H1 (cell line): ENCODE measurements at regions not wholly inside any gene's neighbourhood (a gene's known extent, or its start where the extent isn't known, plus 50 kb on each side); places are given as distances from the start of the nearest gene placed in this dataset.

Experiments
- CTCF ChIA-PET: fragments of 300-600 bp; sonication (Branson Sonifier 250); formaldehyde crosslinking; loops from one replicate; lab custom pipeline; 2021; ENCODE audit not compliant: partially characterized antibody; lab: Charles Lee
- POLR2A ChIA-PET: fragments of 300-600 bp; sonication (Branson Sonifier 250); formaldehyde crosslinking; loops from one replicate; lab custom pipeline; 2021; ENCODE audit warnings: inconsistent platforms; ENCODE audit not compliant: partially characterized antibody; lab: Charles Lee
- DNase-seq, 2 experiments: peaks; one replicate each; pipeline versions ENCODE4 v3.0.0 to v3.0.0-alpha.2; 2010 to 2022; ENCODE audit warnings: low spot score in 2 of 2, low read depth in 1 of 2, mixed read lengths in 1 of 2
- FAIRE-seq: peaks from 2 replicates; lab custom pipeline; 2011; peaks lifted over from hg19 to GRCh38; lab: Jason Lieb, UNC
- H2AFZ ChIP-seq: 2 replicates; pipeline ENCODE4 v1.8.1; 2012; ENCODE audit warnings: low read length, inconsistent platforms
- H2AK5ac ChIP-seq: 2 replicates; pipeline ENCODE4 v1.6.1; 2013; ENCODE audit warnings: low read depth, low read length
- H2BK120ac ChIP-seq: replicated peaks from 2 replicates; pipeline ENCODE3; 2013; ENCODE audit warnings: low read depth, low read length, inconsistent platforms
- H2BK12ac ChIP-seq: 2 replicates; pipeline ENCODE4 v1.6.1; 2013; ENCODE audit warnings: low read depth, low read length
- H2BK15ac ChIP-seq: 2 replicates; pipeline ENCODE4 v1.6.1; 2013; ENCODE audit warnings: low read length
- H2BK20ac ChIP-seq: 2 replicates; pipeline ENCODE4 v1.6.1; 2013; ENCODE audit warnings: low read length
- H2BK5ac ChIP-seq: 2 replicates; pipeline ENCODE4 v1.6.1; 2013; ENCODE audit warnings: low read depth, low read length
- H3K14ac ChIP-seq: 2 replicates; pipeline ENCODE4 v1.6.1; 2013; ENCODE audit warnings: inconsistent platforms; ENCODE audit not compliant: insufficient read length
- H3K18ac ChIP-seq: 2 replicates; pipeline ENCODE4 v1.6.1; 2013; ENCODE audit warnings: low read length; ENCODE audit errors: extremely low read depth
- H3K23ac ChIP-seq: 2 replicates; pipeline ENCODE4 v1.6.1; 2013; ENCODE audit warnings: inconsistent platforms; ENCODE audit not compliant: insufficient read length
- H3K23me2 ChIP-seq: 2 replicates; pipeline ENCODE4 v1.6.1; 2013; ENCODE audit warnings: low read depth, low read length
- H3K27ac ChIP-seq: 2 replicates; pipeline ENCODE4 v1.6.1; 2011; ENCODE audit warnings: low read depth, low read length, inconsistent platforms
- H3K27me3 ChIP-seq, 4 experiments: replicated peaks in 1 of 4; 1 replicate in 1 of 4; 2 replicates in 3 of 4; pipeline versions ENCODE4 v1.6.1 to v1.8.1; 2011 to 2013; ENCODE audit warnings: low read length in 3 of 4, mild to moderate bottlenecking in 3 of 4, inconsistent platforms in 2 of 4, mixed read lengths in 2 of 4, moderate library complexity in 1 of 4; ENCODE audit not compliant: control insufficient read depth in 3 of 4, insufficient read depth in 3 of 4; ENCODE audit errors: extremely low read depth in 1 of 4
- H3K36me3 ChIP-seq, 4 experiments: 2 replicates each; pipeline versions ENCODE4 v1.6.1 to v1.8.1; 2011 to 2013; ENCODE audit warnings: mild to moderate bottlenecking in 4 of 4, low read length in 3 of 4, moderate library complexity in 2 of 4, control low read depth in 1 of 4, inconsistent platforms in 1 of 4; ENCODE audit not compliant: insufficient read depth in 4 of 4, control insufficient read depth in 2 of 4
- H3K4ac ChIP-seq: replicated peaks from 2 replicates; pipeline ENCODE3; 2013; ENCODE audit warnings: low read length, low read depth, mixed read lengths, inconsistent platforms; ENCODE audit not compliant: insufficient read length
- H3K4me1 ChIP-seq, 4 experiments: replicated peaks in 1 of 4; 1 replicate in 1 of 4; 2 replicates in 3 of 4; pipeline versions ENCODE4 v1.6.1 to v1.8.1; 2011 to 2013; ENCODE audit warnings: low read length in 3 of 4, inconsistent platforms in 2 of 4, mixed read lengths in 1 of 4; ENCODE audit not compliant: insufficient read depth in 4 of 4, control insufficient read depth in 3 of 4
- H3K4me2 ChIP-seq, 2 experiments: 2 replicates each; pipeline versions ENCODE4 v1.6.1 to v1.8.1; 2011 to 2013; ENCODE audit warnings: low read depth in 2 of 2, low read length in 2 of 2, control low read depth in 1 of 2, inconsistent platforms in 1 of 2, mild to moderate bottlenecking in 1 of 2; ENCODE audit not compliant: insufficient read depth in 1 of 2
- H3K4me3 ChIP-seq, 4 experiments: fragments of 200-600, 300-600 bp in 1 of 4; sonication (generic), shearing (Covaris generic), sonication (Bioruptor Twin) in 1 of 4; 2 replicates each; pipeline versions ENCODE4 v1.5.1 to v1.8.1; 2011 to 2016; ENCODE audit warnings: low read length in 4 of 4, low read depth in 3 of 4, control low read depth in 2 of 4, inconsistent platforms in 2 of 4, mild to moderate bottlenecking in 2 of 4, mixed read lengths in 1 of 4, moderate library complexity in 1 of 4; ENCODE audit not compliant: insufficient read depth in 2 of 4; ENCODE audit errors: extremely low read depth in 1 of 4
- H3K56ac ChIP-seq: replicated peaks from 2 replicates; pipeline ENCODE3; 2013; ENCODE audit warnings: low read depth, mild to moderate bottlenecking, mixed read lengths, low read length, inconsistent platforms; ENCODE audit not compliant: insufficient read length
- H3K79me1 ChIP-seq: 2 replicates; pipeline ENCODE4 v1.6.1; 2013; ENCODE audit warnings: low read depth, low read length, control low read depth
- H3K79me2 ChIP-seq, 2 experiments: 2 replicates each; pipeline versions ENCODE4 v1.6.1 to v1.8.1; 2012 to 2013; ENCODE audit warnings: low read length in 2 of 2, mild to moderate bottlenecking in 2 of 2, inconsistent platforms in 1 of 2; ENCODE audit not compliant: insufficient read depth in 2 of 2, control insufficient read depth in 1 of 2
- H3K9ac ChIP-seq, 4 experiments: replicated peaks in 1 of 4; 1 replicate in 1 of 4; 2 replicates in 3 of 4; pipeline versions ENCODE4 v1.6.1 to v1.8.1; 2011 to 2013; ENCODE audit warnings: low read depth in 3 of 4, low read length in 3 of 4, control low read depth in 2 of 4, mild to moderate bottlenecking in 2 of 4, moderate library complexity in 2 of 4, inconsistent platforms in 1 of 4; ENCODE audit errors: extremely low read depth in 1 of 4
- H3K9me3 ChIP-seq, 2 experiments: 2 replicates each; pipeline versions ENCODE4 v1.6.1 to v1.8.1; 2012 to 2013; ENCODE audit warnings: mild to moderate bottlenecking in 2 of 2, moderate library complexity in 2 of 2, control low read depth in 1 of 2, inconsistent platforms in 1 of 2, low read depth in 1 of 2, low read length in 1 of 2, mixed read lengths in 1 of 2; ENCODE audit not compliant: insufficient read depth in 2 of 2
- H4K20me1 ChIP-seq, 2 experiments: replicated peaks in 1 of 2; 2 replicates each; pipeline versions ENCODE3 to v1.8.1; 2011 to 2013; ENCODE audit warnings: inconsistent platforms in 2 of 2, low read length in 2 of 2, mild to moderate bottlenecking in 1 of 2; ENCODE audit not compliant: insufficient read depth in 2 of 2, control insufficient read depth in 1 of 2
- H4K5ac ChIP-seq: 2 replicates; pipeline ENCODE4 v1.6.1; 2013; ENCODE audit warnings: low read length, low read depth, mixed read lengths, inconsistent platforms; ENCODE audit not compliant: insufficient read length
- H4K8ac ChIP-seq: 2 replicates; pipeline ENCODE4 v1.8.0; 2013; ENCODE audit warnings: mild to moderate bottlenecking, moderate library complexity, low read length, inconsistent platforms; ENCODE audit not compliant: insufficient read depth; ENCODE audit errors: extremely low read depth
- H4K91ac ChIP-seq: replicated peaks from 2 replicates; pipeline ENCODE3; 2013; ENCODE audit warnings: low read length, mixed read lengths, inconsistent platforms; ENCODE audit not compliant: insufficient read length
- ASH2L ChIP-seq: fragments of 200-600, 300-600 bp; sonication (generic); IDR thresholded peaks from one replicate; pipeline ENCODE4 v1.7.1; 2017; ENCODE audit warnings: low read length
- ATF2 ChIP-seq: IDR thresholded peaks from 2 replicates; pipeline ENCODE4 v1.6.1; 2012; ENCODE audit warnings: low read length, inconsistent platforms
- BRCA1 ChIP-seq: IDR thresholded peaks from 2 replicates; pipeline ENCODE4 v1.6.1; 2012; ENCODE audit warnings: low read depth, low read length, improper control_type of control experiment
- CBX5 ChIP-seq: fragments of 300-800, 300-1000 bp; sonication (generic); IDR thresholded peaks from 2 replicates; pipeline ENCODE4 v1.7.1; 2016; ENCODE audit warnings: antibody characterized with exemption, low read length, low read depth
- CBX8 ChIP-seq: fragments of 300-800, 300-1000 bp; sonication (generic); IDR thresholded peaks from 2 replicates; pipeline ENCODE4 v1.7.1; 2016; ENCODE audit warnings: low read depth, low read length, borderline replicate concordance
- CHD1 ChIP-seq: IDR thresholded peaks from 2 replicates; pipeline ENCODE4 v1.6.1; 2012; ENCODE audit warnings: low read depth, low read length, improper control_type of control experiment
- EP300 ChIP-seq, 2 experiments: IDR thresholded peaks; 1 replicate in 1 of 2; 2 replicates in 1 of 2; pipeline ENCODE4 v1.6.1; 2011 to 2012; ENCODE audit warnings: low read depth in 2 of 2, low read length in 2 of 2, mild to moderate bottlenecking in 2 of 2, borderline replicate concordance in 1 of 2, inconsistent platforms in 1 of 2, moderate library complexity in 1 of 2
- EZH2 ChIP-seq: fragments of 200-600 bp; sonication (generic); IDR thresholded peaks from 2 replicates; pipeline ENCODE4 v1.7.1; 2012; ENCODE audit warnings: low read depth, mild to moderate bottlenecking, moderate library complexity, low read length, inconsistent platforms; ENCODE audit not compliant: severe bottlenecking
- JUND ChIP-seq: IDR thresholded peaks from 2 replicates; pipeline ENCODE4 v1.6.1; 2011; ENCODE audit warnings: mild to moderate bottlenecking, improper control_type of control experiment, low read length
- RFX5 ChIP-seq: IDR thresholded peaks from 2 replicates; pipeline ENCODE4 v1.6.1; 2011; ENCODE audit warnings: low read depth, low read length, improper control_type of control experiment, borderline replicate concordance
- RXRA ChIP-seq: IDR thresholded peaks from 2 replicates; pipeline ENCODE4 v1.6.1; 2011; ENCODE audit warnings: low read depth, mild to moderate bottlenecking, low read length, moderate library complexity; ENCODE audit not compliant: insufficient read depth
- USF2 ChIP-seq: IDR thresholded peaks from 2 replicates; pipeline ENCODE4 v1.6.1; 2011; ENCODE audit warnings: low read length, improper control_type of control experiment
- WGBS, 2 experiments: shearing (Covaris generic) in 1 of 2; methylation state at CpG; one replicate each; pipeline versions ENCODE4 v1.1.6 to v1.1.7; 2013 to 2015; ENCODE audit warnings: low lambda C conversion rate in 2 of 2, mixed read lengths in 2 of 2, inconsistent platforms in 1 of 2, low coverage in 1 of 2, missing lambda C conversion rate in 1 of 2; ENCODE audit not compliant: insufficient replicate concordance in 2 of 2, insufficient coverage in 1 of 2, insufficient read length in 1 of 2; ENCODE audit errors: extremely low coverage in 1 of 2, missing lambda C conversion rate in 1 of 2; 5-methylcytosine and 5-hydroxymethylcytosine counted together

GRCh38 chr9:84173961-84174360 is 166.6 kb downstream of the SLC28A3 start:
- Histone ChIP-seq H3K56ac (no peak overlapping the region), H2BK20ac (no peak overlapping the region), H4K20me1 (no peaks in the 10 kb centered on the region), H2BK120ac (no peak overlapping the region), H2AFZ (no peak overlapping the region), H3K23me2 (no peaks in the 10 kb centered on the region), H4K91ac (no peak overlapping the region), H3K79me1 (no peaks in the 10 kb centered on the region), H3K4ac (no peak overlapping the region), H3K4me2 (no peak overlapping the region), H2AK5ac (no peak overlapping the region), H4K5ac (no peak overlapping the region), H2BK12ac (no peak overlapping the region), H3K23ac (no peak overlapping the region), H3K36me3 (no peaks in the 10 kb centered on the region), H3K4me3 (no peak overlapping the region), H4K8ac (no peak overlapping the region), H3K14ac (no peak overlapping the region), H3K27ac (no peak overlapping the region), H3K27me3 (no peaks in the 10 kb centered on the region), H2BK5ac (no peak overlapping the region), H2BK15ac (no peak overlapping the region), H3K18ac (no peak overlapping the region), H3K9ac (no peak overlapping the region), H3K79me2 (no peaks in the 10 kb centered on the region), H3K9me3 (no peaks in the 10 kb centered on the region), H3K4me1 (no peaks in the 10 kb centered on the region)
- WGBS, 2 experiments = 90% methylated on average over 2 of the region's 2 CpGs; no CpG with 5 or more reads in 1 of the 2 experiments
- DNase-seq = no peak
- ChIA-PET POLR2A (no interaction called here), CTCF (interaction anchor here (0.7 to 4.7 kb wide), 43 partner anchors 9 to 1792 kb away, joined by 3 to 52 read pairs (median 5); partner anchors contain the start of genes HNRNPK and RMI1)
- no peak for FAIRE-seq
- no peak for TF ChIP-seq JUND
- no peak for TF ChIP-seq CHD1
- no peak for TF ChIP-seq ASH2L
- no peak for TF ChIP-seq CBX5
- TF ChIP-seq RXRA = no peak
- TF ChIP-seq ATF2 = no peak
- no peak for TF ChIP-seq RFX5
- TF ChIP-seq EP300 (IDR thresholded peaks at IDR 0.05; ENCODE audit: borderline replicate concordance in 1 of 2, low read depth in 2 of 2, low read length in 2 of 2) = no peak
- TF ChIP-seq CBX8 = no peak
- TF ChIP-seq BRCA1 = no peak
- TF ChIP-seq EZH2 = no peak
- TF ChIP-seq USF2 = no peak
